ENCODE measurements at regions not wholly inside any gene's neighbourhood (a gene's known extent, or its start where the extent isn't known, plus 50 kb on each side); places are given as distances from the start of the nearest gene placed in this dataset.

- H3K4me3 ChIP-seq, result no peak overlapping the region
- no peaks in the 10 kb centered on the region for H3K36me3 ChIP-seq (ENCODE audit: control insufficient read depth, insufficient read depth, low read length)
- FAIRE-seq (no peak), DNase-seq (ENCODE audit: extremely low read depth in 1 of 4, low spot score in 3 of 4) (no peak), ATAC-seq (no peak)
- intact Hi-C loops (cut with micrococcal nuclease) (no loop called here), in situ Hi-C loops (cut with MboI) (no loop called here)
- H3K9ac ChIP-seq (ENCODE audit: insufficient read depth in 1 of 2, low read depth in 2 of 2, low read length in 2 of 2), result no peak overlapping the region
- POLR2A ChIA-PET, result no interaction called here
- no peaks in the 10 kb centered on the region for H4K20me1 ChIP-seq (replicated peaks; ENCODE audit: control insufficient read depth, insufficient read depth, low read length)
- BruUV-seq (replicated peaks), result no TSS peak
- no peak overlapping the region for H2AFZ ChIP-seq (ENCODE audit: low read depth, low read length)
- no peak for TF ChIP-seq CHD2 (IDR thresholded peaks at IDR 0.05; ENCODE audit: low read depth, low read length)
- no peak for TF ChIP-seq RNF2 (IDR thresholded peaks at IDR 0.05)
- H3K4me2 ChIP-seq (ENCODE audit: insufficient read depth, low read length), result no peak overlapping the region
- H3K27ac ChIP-seq (ENCODE audit: extremely low read depth, low read depth, low read length), result no peak overlapping the region
- no peaks in the 10 kb centered on the region for H3K9me3 ChIP-seq (replicated peaks; ENCODE audit: control insufficient read depth, insufficient read depth, low read depth, low read length)
- no peaks in the 10 kb centered on the region for H3K9me1 ChIP-seq (ENCODE audit: control insufficient read depth, insufficient read depth, low read length)
- CTCF ChIA-PET (ENCODE audit: low intra/inter-chr PET ratio), result no interaction called here
- 1% methylated on average over 5 of the region's 5 CpGs for WGBS (ENCODE audit: insufficient coverage, low coverage, missing lambda C conversion rate)
- H3K4me1 ChIP-seq (replicated peaks in 1 of 2; ENCODE audit: control insufficient read depth in 2 of 2, insufficient read depth in 2 of 2, low read length in 2 of 2), result no peaks in the 10 kb centered on the region
- no peaks in the 10 kb centered on the region; a peak in 1 of 5 replicates for H3K27me3 ChIP-seq (ENCODE audit: control insufficient read depth in 2 of 2, insufficient read depth in 2 of 2, low read length in 2 of 2)
- H3K79me2 ChIP-seq (ENCODE audit: control insufficient read depth, insufficient read depth, low read length), result no peaks in the 10 kb centered on the region
These were observed 307.5 kb downstream of the ZNF608 start for GRCh38 chr5:124438903-124439281.

GRCh38 chr5:124438026-124438902 is 308.2 kb downstream of the ZNF608 start:
- BruUV-seq (replicated peaks), result no TSS peak
- FAIRE-seq, result no peak
- intact Hi-C loops (cut with micrococcal nuclease), result no loop called here

More at GRCh38 chr5:124438026-124438902, 308.2 kb downstream of the ZNF608 start:
- TF ChIP-seq ZBTB11 (CRISPR knock-in tag; IDR thresholded peaks at IDR 0.05) (no peak), ZNF239 (CRISPR knock-in tag; IDR thresholded peaks at IDR 0.05) (no peak), ZNF780A (CRISPR knock-in tag; IDR thresholded peaks at IDR 0.05) (no peak), FOXJ2 (tag; IDR thresholded peaks at IDR 0.05) (no peak), ZNF449 (CRISPR knock-in tag; IDR thresholded peaks at IDR 0.05) (no peak), TCF7L2 (IDR thresholded peaks at IDR 0.05; ENCODE audit: low read depth, low read length) (no peak), ZEB2 (IDR thresholded peaks at IDR 0.05) (no peak), ZNF830 (CRISPR knock-in tag; IDR thresholded peaks at IDR 0.05) (no peak)
- Histone ChIP-seq H3K36me3 (ENCODE audit: control insufficient read depth, insufficient read depth, low read length) (no peaks in the 10 kb centered on the region), H3K79me2 (ENCODE audit: control insufficient read depth, insufficient read depth, low read length) (no peaks in the 10 kb centered on the region), H3K4me2 (ENCODE audit: insufficient read depth, low read length) (no peak overlapping the region), H3K27me3 (ENCODE audit: control insufficient read depth in 2 of 2, insufficient read depth in 2 of 2, low read length in 2 of 2) (no peaks in the 10 kb centered on the region; a peak in 1 of 5 replicates), H3K27ac (ENCODE audit: extremely low read depth, low read depth, low read length) (no peak overlapping the region), H4K20me1 (replicated peaks; ENCODE audit: control insufficient read depth, insufficient read depth, low read length) (no peaks in the 10 kb centered on the region), H3K9me1 (ENCODE audit: control insufficient read depth, insufficient read depth, low read length) (no peaks in the 10 kb centered on the region), H2AFZ (ENCODE audit: low read depth, low read length) (no peak overlapping the region), H3K4me3 (no peak overlapping the region), H3K4me1 (replicated peaks in 1 of 2; ENCODE audit: control insufficient read depth in 2 of 2, insufficient read depth in 2 of 2, low read length in 2 of 2) (no peaks in the 10 kb centered on the region), H3K9ac (ENCODE audit: insufficient read depth in 1 of 2, low read depth in 2 of 2, low read length in 2 of 2) (no peak overlapping the region), H3K9me3 (replicated peaks; ENCODE audit: control insufficient read depth, insufficient read depth, low read depth, low read length) (no peaks in the 10 kb centered on the region)
- POLR2A ChIA-PET, result no interaction called here
- CTCF ChIA-PET (ENCODE audit: low intra/inter-chr PET ratio), result no interaction called here
- DNase-seq (ENCODE audit: extremely low read depth in 1 of 4, low spot score in 3 of 4) (no peak), ATAC-seq (no peak)
- in situ Hi-C loops (cut with MboI), result no loop called here
- 0% methylated on average over 13 of the region's 14 CpGs for WGBS (ENCODE audit: insufficient coverage, low coverage, missing lambda C conversion rate)

All from K562 (cell line).